ENCODE measurements at regions not wholly inside any gene's neighbourhood (a gene's known extent, or its start where the extent isn't known, plus 50 kb on each side); places are given as distances from the start of the nearest gene placed in this dataset.

DNA sequence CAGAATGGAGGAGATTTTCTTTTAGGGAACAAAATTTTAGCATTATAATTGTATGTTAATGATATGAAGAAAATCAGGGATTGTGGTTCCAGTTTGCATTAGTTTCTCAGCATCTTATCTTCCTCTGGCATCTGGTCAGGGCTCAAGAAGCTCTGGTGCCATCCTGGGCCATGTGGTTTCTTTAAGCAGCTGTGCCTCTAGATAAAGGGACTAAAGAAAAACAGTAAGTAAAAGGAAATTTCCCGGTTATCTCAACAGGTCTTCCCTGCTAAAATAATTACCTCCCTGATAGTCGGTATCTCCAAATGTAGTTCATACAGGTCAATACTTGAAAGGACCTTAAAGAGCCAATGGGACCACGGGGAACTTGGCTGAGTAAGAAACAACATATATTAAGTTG, 375.1 kb upstream of the RBMS3 start:
- no peaks in the 10 kb centered on the region for H3K4me1 ChIP-seq (ENCODE audit: control insufficient read depth, insufficient read depth, low read length)
- H3K9me3 ChIP-seq (ENCODE audit: control insufficient read depth, low read length) = no peaks in the 10 kb centered on the region
- H3K36me3 ChIP-seq (ENCODE audit: control insufficient read depth, insufficient read depth, low read length) = no peaks in the 10 kb centered on the region
- no peak overlapping the region for H3K4me3 ChIP-seq (ENCODE audit: insufficient read depth, low read depth, low read length)
- no peaks in the 10 kb centered on the region for H3K27me3 ChIP-seq (ENCODE audit: control insufficient read depth, insufficient read depth, low read length, poor library complexity, severe bottlenecking)
- no peak overlapping the region for H3K27ac ChIP-seq (ENCODE audit: insufficient read depth, low read depth, low read length, poor library complexity, severe bottlenecking)
- WGBS, 2 experiments = 92 to 94% methylated on average over 3 of the region's 3 CpGs

DNA sequence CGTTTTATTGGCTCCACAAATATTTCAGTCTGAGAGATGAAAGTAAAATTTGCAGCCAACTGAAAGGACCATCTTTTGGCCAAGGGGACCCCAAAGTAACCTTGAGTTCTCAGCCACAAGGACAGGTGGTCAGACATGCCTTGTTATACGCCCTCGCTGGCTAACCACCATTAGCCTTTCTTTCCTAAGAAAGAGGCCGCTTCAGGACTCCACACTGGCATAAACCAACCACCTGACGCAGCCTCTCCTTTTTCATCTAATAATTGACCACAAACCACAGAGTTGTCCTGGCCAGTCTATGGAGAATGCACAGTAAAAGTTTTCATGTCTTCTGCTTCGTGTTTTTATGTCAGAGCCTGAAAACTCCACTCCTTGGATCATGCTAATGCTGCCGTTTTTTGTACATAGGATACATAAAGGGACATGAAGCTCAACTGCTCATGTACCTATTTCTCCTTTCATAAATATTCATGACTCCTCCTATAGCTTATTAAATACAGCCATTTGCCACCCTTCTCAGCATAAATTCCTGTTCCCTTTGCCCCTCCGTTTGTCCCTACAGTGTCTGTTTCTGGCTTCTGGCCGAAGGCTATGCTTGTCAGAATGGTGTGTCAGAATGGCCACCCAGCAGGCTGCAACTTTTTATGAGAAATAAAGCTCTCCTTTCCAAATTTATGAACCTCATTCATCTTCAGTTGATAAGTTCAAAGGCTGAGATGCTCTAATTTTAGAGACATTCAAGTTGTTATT, 374.1 kb upstream of the RBMS3 start:
- Histone ChIP-seq H3K9me3 (ENCODE audit: control insufficient read depth, low read length) (no peaks in the 10 kb centered on the region), H3K4me3 (ENCODE audit: insufficient read depth, low read depth, low read length) (no peak overlapping the region), H3K27me3 (ENCODE audit: control insufficient read depth, insufficient read depth, low read length, poor library complexity, severe bottlenecking) (no peaks in the 10 kb centered on the region), H3K27ac (ENCODE audit: insufficient read depth, low read depth, low read length, poor library complexity, severe bottlenecking) (no peak overlapping the region), H3K4me1 (ENCODE audit: control insufficient read depth, insufficient read depth, low read length) (no peaks in the 10 kb centered on the region), H3K36me3 (ENCODE audit: control insufficient read depth, insufficient read depth, low read length) (no peaks in the 10 kb centered on the region)
- WGBS, 2 experiments = 93 to 95% methylated on average over 9 of the region's 9 CpGs

DNA sequence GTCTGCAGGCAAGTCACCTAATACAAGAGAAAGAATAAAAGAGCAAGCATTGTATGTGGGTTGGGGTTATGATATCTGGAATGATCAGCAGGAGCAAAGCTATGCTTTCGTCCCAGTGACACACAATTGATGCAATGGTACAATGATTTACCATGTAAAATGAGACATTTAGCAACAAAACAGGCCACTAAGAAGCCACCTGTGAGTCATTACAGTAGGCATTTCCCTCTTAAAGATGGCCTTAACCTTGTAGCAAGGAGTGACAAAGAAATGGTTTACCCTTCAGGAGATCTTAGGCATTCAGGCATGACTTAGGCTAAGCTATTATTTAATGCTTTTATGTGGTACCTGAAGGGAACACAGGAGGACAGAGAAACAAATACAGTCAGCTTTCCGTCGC, 373.3 kb upstream of the RBMS3 start:
- no peaks in the 10 kb centered on the region for H3K27me3 ChIP-seq (ENCODE audit: control insufficient read depth, insufficient read depth, low read length, poor library complexity, severe bottlenecking)
- no peak overlapping the region for H3K4me3 ChIP-seq (ENCODE audit: insufficient read depth, low read depth, low read length)
- 96 to 100% methylated on average over 3 of the region's 3 CpGs for WGBS, 2 experiments
- H3K9me3 ChIP-seq (ENCODE audit: control insufficient read depth, low read length) = no peaks in the 10 kb centered on the region
- no peaks in the 10 kb centered on the region for H3K4me1 ChIP-seq (ENCODE audit: control insufficient read depth, insufficient read depth, low read length)
- H3K36me3 ChIP-seq (ENCODE audit: control insufficient read depth, insufficient read depth, low read length) = no peaks in the 10 kb centered on the region
- no peak overlapping the region for H3K27ac ChIP-seq (ENCODE audit: insufficient read depth, low read depth, low read length, poor library complexity, severe bottlenecking)

DNA sequence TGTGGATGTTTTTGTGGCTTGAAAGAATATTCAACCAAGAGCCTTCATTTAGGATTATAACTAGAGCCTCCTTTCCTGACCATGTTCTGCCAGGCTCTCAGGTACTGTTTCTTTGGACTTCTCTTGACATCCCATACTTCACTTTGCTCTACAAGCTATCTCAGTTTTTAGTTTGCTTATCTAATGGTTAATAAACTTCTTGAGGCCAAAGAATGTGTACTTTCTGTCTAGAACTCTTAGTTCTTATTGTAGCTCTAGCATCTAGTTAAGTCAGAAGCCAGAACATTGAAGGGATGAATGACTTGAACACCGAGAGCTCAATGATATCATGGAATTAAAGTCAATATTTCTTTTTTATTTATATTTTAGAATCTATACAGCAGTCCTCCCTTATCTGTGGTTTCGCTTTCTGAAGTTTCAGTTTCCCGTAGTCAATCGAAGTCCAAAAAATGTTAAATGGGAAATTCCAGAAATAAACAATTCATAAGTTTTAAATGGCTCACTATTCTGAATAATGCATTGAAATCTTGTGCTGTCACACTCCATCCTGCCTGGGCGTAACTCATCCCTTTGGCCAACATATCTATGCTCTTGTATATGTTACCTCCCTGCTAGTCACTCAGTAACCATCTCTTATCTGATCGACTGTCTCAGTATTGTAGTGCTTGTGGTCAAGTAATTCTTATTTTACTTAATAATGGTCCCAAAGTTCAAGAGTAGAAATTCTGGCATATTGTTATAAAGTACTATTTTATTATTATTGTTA, 368.6 kb upstream of the RBMS3 start:
- 85 to 98% methylated on average over 2 to 4 of the region's 6 CpGs for WGBS, 2 experiments
- no peaks in the 10 kb centered on the region for H3K36me3 ChIP-seq (ENCODE audit: control insufficient read depth, insufficient read depth, low read length)
- H3K27ac ChIP-seq (ENCODE audit: insufficient read depth, low read depth, low read length, poor library complexity, severe bottlenecking) = no peak overlapping the region
- peaks cover 9% of the 10 kb centered on the region for H3K4me1 ChIP-seq (ENCODE audit: control insufficient read depth, insufficient read depth, low read length)
- H3K9me3 ChIP-seq (ENCODE audit: control insufficient read depth, low read length) = no peaks in the 10 kb centered on the region
- H3K4me3 ChIP-seq (ENCODE audit: insufficient read depth, low read depth, low read length) = no peak overlapping the region
- H3K27me3 ChIP-seq (ENCODE audit: control insufficient read depth, insufficient read depth, low read length, poor library complexity, severe bottlenecking) = no peaks in the 10 kb centered on the region

DNA sequence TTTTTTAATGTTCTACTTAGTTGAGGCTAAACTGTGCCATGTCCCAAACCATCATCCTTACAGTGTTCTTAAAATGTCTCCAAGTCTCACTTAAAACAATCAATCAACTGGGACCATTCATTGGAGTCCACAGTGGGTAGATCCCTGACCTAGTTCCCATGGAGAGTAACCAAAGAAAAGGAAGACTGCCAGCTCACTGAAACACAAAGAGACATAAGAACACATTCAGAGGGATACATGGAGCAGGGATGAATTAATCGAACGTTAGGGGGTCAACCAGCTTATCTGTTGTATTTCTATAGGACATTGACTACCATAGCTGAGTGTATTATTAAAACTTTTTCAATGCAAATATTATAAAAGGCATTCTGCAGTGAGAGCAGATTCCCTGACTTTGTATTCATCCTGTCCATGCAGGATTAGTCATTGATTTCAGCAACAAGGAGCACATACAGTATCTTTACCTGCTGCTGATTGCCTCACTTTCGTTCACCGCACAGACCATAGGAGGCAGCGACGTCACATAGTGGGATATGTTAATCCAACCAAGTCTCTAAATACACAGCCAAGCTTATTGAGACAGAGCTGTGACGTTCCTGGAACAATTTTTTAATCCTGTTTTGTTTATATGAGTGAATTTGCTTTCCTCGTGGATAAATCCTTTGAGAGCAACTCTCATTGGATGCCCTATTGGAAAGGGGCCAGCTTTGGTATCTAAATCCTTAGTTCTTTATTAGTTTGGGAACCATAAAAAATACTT, 364.9 kb upstream of the RBMS3 start:
- Histone ChIP-seq H3K4me3 (ENCODE audit: insufficient read depth, low read depth, low read length) (no peak overlapping the region), H3K27ac (ENCODE audit: insufficient read depth, low read depth, low read length, poor library complexity, severe bottlenecking) (peak overlapping the region; percentile 60), H3K4me1 (ENCODE audit: control insufficient read depth, insufficient read depth, low read length) (peaks cover 9% of the 10 kb centered on the region), H3K9me3 (ENCODE audit: control insufficient read depth, low read length) (no peaks in the 10 kb centered on the region), H3K27me3 (ENCODE audit: control insufficient read depth, insufficient read depth, low read length, poor library complexity, severe bottlenecking) (no peaks in the 10 kb centered on the region), H3K36me3 (ENCODE audit: control insufficient read depth, insufficient read depth, low read length) (no peaks in the 10 kb centered on the region)
- WGBS, 2 experiments = 59 to 65% methylated on average over 6 to 8 of the region's 8 CpGs

DNA sequence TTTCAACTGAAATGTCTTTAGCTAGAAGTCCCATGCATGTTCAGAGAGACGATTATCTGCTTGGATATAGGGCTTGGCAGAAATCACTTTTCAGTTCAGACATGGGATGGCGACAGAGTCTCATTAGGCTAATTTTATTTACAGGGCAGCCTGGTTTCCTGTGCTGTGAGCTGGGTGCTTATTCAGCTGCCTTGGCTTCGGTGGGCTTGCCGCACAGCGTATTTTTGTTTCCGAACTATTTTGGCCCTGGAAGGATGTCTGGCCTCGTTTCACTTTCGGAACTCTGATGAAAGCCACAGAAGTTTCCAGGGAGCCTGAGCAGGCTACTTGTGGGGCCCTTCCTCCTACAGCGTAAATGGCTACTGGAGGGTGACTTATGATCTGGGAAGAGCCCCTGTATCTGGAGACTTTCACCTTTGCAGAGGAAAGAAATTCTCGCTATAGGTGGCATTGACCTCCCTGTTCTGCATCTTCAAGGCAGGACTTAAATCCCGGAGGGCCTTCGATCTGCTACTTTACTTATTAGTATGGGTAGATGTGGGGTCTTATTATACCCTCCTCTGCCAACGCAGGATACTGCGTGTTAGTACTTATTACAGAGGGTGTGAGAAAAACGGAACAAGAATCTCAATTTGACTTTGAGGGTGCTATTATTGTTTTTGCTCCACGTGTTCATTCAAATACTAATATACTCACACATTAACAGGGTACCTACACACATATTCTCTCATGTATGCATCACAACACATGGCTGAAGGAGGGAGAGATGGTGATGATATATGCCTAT, 364.0 kb upstream of the RBMS3 start:
- H3K4me1 ChIP-seq (ENCODE audit: control insufficient read depth, insufficient read depth, low read length) = peaks cover 9% of the 10 kb centered on the region
- no peaks in the 10 kb centered on the region for H3K36me3 ChIP-seq (ENCODE audit: control insufficient read depth, insufficient read depth, low read length)
- no peaks in the 10 kb centered on the region for H3K9me3 ChIP-seq (ENCODE audit: control insufficient read depth, low read length)
- no peak overlapping the region for H3K4me3 ChIP-seq (ENCODE audit: insufficient read depth, low read depth, low read length)
- WGBS, 2 experiments = 85 to 91% methylated on average over 14 to 15 of the region's 16 CpGs
- no peaks in the 10 kb centered on the region for H3K27me3 ChIP-seq (ENCODE audit: control insufficient read depth, insufficient read depth, low read length, poor library complexity, severe bottlenecking)
- no peak overlapping the region for H3K27ac ChIP-seq (ENCODE audit: insufficient read depth, low read depth, low read length, poor library complexity, severe bottlenecking)

DNA sequence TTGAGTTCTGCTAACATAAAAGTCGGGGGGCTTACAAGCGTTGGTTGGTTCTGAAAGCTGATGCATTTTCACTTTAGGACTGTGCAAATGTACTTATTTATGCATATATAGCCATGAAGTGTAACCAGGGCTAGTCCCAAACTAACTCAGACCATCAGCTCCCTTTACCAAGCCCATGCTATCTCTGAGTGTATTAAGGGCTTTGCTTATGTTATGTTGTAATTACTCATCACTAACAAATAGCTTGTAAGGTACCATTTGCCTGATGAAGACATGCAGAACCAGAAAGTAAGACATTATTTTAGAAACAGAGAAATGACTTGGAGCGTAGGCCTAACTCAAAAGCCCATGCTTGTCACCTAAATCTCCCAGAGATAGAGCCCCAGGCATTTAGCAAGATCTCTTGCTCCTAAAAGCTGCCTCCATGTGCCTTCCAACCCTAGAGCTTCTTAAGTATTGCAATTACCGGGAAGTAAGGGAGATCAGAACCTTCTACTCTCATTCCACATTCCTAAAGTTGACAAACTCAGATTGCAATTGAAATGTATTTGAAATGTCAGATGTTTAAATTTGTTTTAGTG, 362.9 kb upstream of the RBMS3 start:
- no peaks in the 10 kb centered on the region for H3K27me3 ChIP-seq (ENCODE audit: control insufficient read depth, insufficient read depth, low read length, poor library complexity, severe bottlenecking)
- no peaks in the 10 kb centered on the region for H3K9me3 ChIP-seq (ENCODE audit: control insufficient read depth, low read length)
- H3K27ac ChIP-seq (ENCODE audit: insufficient read depth, low read depth, low read length, poor library complexity, severe bottlenecking) = no peak overlapping the region
- H3K36me3 ChIP-seq (ENCODE audit: control insufficient read depth, insufficient read depth, low read length) = no peaks in the 10 kb centered on the region
- peaks cover 9% of the 10 kb centered on the region for H3K4me1 ChIP-seq (ENCODE audit: control insufficient read depth, insufficient read depth, low read length)
- WGBS, 2 experiments = 96 to 100% methylated on average over 3 to 4 of the region's 4 CpGs
- H3K4me3 ChIP-seq (ENCODE audit: insufficient read depth, low read depth, low read length) = no peak overlapping the region

DNA sequence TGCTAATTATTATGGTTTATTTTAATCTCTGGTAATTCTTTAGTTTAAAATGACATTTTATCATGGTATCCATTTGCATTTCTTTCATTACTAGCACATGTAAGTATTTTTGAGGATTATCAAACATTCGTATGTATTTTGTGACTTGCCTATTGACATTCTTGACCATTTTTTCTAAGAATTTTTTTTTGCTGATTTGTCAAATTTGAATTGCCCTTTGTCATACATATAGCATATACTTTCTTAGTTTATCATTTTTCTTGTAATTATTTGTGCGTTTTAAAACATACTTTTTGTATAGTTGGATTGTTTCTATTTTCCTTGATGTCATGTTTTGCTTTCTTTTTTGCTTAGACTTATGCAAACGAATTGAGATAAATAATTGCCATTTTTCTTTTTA, 358.5 kb upstream of the RBMS3 start:
- Histone ChIP-seq H3K36me3 (ENCODE audit: control insufficient read depth, insufficient read depth, low read length) (no peaks in the 10 kb centered on the region), H3K4me1 (ENCODE audit: control insufficient read depth, insufficient read depth, low read length) (no peaks in the 10 kb centered on the region), H3K27me3 (ENCODE audit: control insufficient read depth, insufficient read depth, low read length, poor library complexity, severe bottlenecking) (no peaks in the 10 kb centered on the region), H3K27ac (ENCODE audit: insufficient read depth, low read depth, low read length, poor library complexity, severe bottlenecking) (no peak overlapping the region), H3K9me3 (ENCODE audit: control insufficient read depth, low read length) (no peaks in the 10 kb centered on the region), H3K4me3 (ENCODE audit: insufficient read depth, low read depth, low read length) (no peak overlapping the region)
- WGBS, 2 experiments = 100% methylated on average over 1 of the region's 3 CpGs; no CpG with 5 or more reads in 1 of the 2 experiments

DNA sequence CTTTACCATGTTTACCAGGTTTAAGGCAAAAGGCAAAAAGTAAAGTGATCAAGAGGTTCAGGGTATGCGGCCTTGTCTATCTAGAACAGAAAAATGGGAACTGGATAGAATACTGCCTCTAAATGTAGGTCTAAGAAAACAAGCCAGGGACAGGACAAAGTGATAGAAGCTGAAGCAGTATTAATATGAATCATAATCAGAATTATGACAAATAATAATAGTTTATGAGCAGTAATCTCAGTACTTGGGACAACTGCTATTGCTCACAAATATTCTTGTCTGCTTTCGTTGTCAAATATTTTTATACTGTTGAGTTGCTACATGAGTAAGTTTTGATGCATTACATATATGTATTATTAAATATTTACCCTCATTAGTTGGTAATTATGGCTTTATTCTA, 356.9 kb upstream of the RBMS3 start:
- Histone ChIP-seq H3K4me1 (ENCODE audit: control insufficient read depth, insufficient read depth, low read length) (no peaks in the 10 kb centered on the region), H3K27ac (ENCODE audit: insufficient read depth, low read depth, low read length, poor library complexity, severe bottlenecking) (no peak overlapping the region), H3K9me3 (ENCODE audit: control insufficient read depth, low read length) (no peaks in the 10 kb centered on the region), H3K36me3 (ENCODE audit: control insufficient read depth, insufficient read depth, low read length) (no peaks in the 10 kb centered on the region), H3K4me3 (ENCODE audit: insufficient read depth, low read depth, low read length) (no peak overlapping the region), H3K27me3 (ENCODE audit: control insufficient read depth, insufficient read depth, low read length, poor library complexity, severe bottlenecking) (no peaks in the 10 kb centered on the region)
- WGBS, 2 experiments = 100% methylated on average over 1 of the region's 2 CpGs
